PC-3 (cell line): ENCODE measurements at regions not wholly inside any gene's neighbourhood (a gene's known extent, or its start where the extent isn't known, plus 50 kb on each side); places are given as distances from the start of the nearest gene placed in this dataset.

Source experiments
- CTCF ChIP-seq: fragments of 300-600 bp; sonication (generic); conservative IDR thresholded peaks from 2 replicates; pipeline ENCODE4 v1.5.1; 2017; ENCODE audit warnings: antibody characterized with exemption, low read depth, mild to moderate bottlenecking, low read length
- EZH2 ChIP-seq: fragments of 300-600 bp; sonication (generic); IDR thresholded peaks from one replicate; pipeline ENCODE4 v1.6.1; 2017; ENCODE audit warnings: antibody characterized with exemption, mild to moderate bottlenecking, low read length; ENCODE audit not compliant: unreplicated experiment
- EZH2phosphoT487 ChIP-seq: fragments of 300-600 bp; sonication (generic); IDR thresholded peaks from 2 replicates; pipeline ENCODE4 v1.6.1; 2018; ENCODE audit warnings: mild to moderate bottlenecking, antibody characterized with exemption, low read length, borderline replicate concordance

GRCh38 chr3:180351601-180352000 is 250.4 kb upstream of the TTC14 start:
- TF ChIP-seq CTCF (no peak), EZH2 (no peak), EZH2phosphoT487 (no peak)
